NCI-H82 (cell line): ENCODE measurements at regions not wholly inside any gene's neighbourhood (a gene's known extent, or its start where the extent isn't known, plus 50 kb on each side); places are given as distances from the start of the nearest gene placed in this dataset.

Experiments used
- DNase-seq: peaks from one replicate; lab custom pipeline; 2025; lab: John Stamatoyannopoulos, UW

DNA sequence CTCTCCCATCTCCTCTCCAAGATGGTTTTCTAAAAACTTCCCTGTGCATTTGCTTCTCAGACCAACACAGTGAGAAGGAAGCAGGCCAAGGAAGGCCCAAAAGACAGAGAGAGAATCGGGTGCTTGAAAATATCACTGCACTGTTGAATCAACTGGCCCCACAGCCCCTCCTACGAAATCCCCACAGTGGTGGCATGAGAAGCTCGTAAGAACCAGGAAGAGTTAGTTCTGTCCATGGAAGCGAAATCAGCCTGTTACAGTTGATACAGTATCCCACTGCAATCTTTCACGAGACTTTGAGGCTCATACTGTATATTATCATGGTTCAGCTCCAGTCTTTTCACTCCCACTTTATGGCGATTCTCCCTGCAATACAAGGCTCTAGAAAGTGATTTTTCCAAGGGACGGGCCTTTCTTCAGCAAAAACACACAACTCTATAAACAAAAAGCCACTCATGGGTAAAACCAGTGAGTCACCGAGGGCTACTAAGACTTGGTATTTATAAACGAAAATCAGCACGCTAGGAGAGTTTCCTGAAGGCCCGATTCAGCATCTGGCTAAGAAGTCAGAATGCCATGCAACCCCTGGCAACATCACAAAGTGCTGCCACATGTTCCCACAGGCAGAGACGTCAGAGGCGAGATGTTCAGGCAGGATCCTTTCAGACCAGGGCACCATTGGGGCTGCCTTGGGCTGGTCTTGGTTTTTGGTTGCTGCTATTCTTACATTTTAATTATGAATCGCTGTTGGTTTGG is 185.7 kb downstream of the IRX5 start:
- no peak for DNase-seq

DNA sequence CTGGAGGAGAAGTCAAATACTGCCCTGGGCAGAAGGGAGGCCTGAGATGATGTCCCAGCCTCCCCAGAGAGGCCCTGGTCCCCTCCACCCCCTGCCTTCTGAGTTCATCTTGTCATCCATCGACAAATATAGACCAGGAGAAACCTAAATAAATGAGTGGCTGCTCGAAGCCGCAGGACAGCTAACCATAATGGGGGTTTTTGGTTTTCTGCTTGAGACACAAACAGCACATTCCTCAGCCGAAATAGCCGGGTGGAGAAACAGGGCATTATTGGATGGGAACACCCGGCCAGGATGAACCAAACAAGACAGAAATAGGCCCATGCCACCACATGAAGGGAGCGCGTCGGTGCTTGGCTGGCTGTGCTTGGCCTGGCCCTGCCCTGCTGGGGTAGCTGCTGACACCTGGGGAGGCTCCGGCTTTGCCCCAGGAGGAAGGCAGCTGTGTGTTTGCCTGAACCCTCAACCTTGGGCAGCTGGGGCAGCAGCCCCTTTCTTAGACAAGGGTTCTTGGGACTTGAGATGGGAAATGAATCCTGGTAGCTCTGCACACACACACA is 188.1 kb downstream of the IRX5 start:
- DNase-seq, result no peak

DNA sequence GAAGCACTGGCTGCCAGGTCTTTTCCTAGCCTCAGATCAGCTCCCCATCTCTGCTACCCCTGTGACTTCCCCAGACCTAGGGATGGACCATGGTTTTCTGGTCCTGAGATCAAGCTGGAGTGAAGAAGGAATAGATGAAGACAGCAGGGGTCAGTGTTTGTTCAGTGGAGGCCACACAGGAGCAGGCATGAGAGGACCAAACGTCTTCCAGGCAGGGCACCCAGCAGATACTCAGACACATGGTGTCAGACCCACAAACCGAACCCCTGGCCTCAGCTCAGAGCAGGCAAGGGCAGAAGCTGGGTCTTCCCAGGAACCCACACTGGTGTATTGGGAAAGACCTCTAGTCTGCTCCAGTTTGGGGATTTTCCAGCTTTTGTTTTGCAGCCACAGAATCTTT is 189.7 kb downstream of the IRX5 start:
- peak; percentile 54 for DNase-seq

DNA sequence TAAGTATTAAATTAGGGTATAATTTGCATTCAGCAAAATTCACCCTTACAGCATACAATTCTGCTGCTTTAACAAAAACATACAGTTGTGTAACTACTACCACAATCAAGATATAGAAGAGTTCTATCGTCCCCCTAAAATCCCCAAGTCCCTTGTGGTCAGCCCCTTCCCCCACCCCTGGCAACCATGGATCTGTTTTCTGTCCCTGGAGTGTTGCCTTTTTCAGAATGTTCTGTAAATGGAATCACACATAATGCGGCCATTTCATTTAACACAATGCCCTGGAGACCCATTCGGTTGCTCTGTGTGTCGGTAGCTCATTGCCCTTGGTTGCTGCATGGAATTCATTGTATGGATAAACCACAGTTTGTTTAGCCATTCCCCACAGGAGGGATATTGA is 190.2 kb downstream of the IRX5 start:
- no peak for DNase-seq

DNA sequence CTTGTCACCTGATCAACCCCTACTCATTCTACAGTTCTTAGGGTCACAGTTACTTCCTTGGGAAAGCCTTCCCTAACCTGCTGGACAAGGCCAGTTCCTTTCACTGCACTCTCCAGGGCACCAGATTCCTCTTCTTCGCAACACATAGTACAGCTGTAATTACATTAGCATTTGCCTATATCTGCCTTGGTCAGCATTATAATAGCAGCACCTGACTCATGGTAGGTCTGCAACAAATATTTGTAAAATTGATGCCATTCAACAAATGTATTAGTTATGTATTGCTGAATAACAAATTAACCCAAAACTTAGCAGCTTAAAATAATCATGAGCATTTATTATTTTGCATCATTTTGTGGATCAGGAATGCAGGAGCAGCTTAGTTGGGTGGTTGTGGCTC is 193.0 kb downstream of the IRX5 start:
- DNase-seq, result no peak

DNA sequence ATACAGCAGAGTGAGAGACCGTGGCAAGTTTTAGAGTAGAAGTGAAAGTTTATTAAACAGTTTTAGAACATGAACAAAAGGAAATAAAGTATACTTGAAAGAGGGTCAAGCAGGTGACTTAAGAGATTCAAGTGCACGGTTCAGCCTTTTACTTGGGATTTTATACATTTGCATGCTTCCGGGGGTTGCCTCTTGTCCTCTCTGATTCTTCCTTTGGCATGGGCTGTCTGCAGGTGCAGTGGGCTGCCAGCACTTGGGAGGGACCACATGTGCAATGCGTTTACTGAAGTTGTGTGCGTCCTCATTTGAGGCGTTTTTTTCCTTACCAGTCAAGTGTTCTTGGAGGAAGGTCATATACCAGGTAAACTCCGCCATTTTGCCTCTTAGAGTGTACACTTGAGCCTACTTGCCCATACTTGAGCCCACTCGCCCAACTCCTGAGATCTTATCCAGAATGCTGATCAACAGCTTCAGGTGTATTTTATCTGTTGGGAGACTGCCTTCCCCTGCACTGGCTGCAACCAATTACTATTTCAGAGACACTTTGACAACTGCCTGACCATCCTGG is 195.2 kb downstream of the IRX5 start:
- DNase-seq, result no peak

DNA sequence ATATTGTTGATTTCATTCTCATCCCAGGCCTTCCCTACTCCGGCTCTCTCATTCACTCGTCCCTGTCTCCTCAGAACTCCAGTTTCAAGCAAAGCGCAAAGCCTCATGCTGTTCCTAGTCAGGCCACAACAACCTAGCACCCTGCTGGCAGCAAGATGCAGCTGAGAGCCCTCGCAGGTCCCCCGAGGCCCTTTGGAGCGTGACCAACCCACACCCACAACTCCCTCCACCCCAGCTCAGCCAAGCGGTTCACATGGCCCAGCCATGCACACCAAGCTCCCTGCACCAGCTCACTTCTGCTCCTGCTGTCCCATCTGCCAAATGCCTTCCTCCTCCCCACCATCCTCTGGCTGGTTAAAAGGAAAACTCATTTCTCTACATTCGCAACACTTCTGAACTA is 195.8 kb downstream of the IRX5 start:
- DNase-seq, result no peak

DNA sequence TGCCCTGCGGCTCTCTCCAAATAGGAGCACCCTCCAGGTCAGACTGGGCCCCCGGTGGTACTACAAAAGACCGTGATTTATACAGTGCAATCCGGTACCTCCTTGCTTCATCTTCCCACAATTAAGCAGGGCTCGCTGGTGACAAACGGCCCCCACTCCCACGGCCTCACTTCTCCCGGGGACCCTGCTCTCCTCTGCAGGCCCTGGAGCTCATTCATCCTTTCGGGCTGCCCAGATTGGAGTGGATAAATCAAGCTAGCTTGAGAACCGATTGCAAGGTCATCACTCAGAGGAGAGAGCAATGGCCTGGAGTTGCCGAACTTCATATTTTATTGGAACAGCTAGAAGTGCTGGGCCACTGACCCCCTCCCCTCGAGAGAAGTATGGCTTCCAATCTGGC is 193.5 kb upstream of the IRX6 start:
- DNase-seq, result no peak

DNA sequence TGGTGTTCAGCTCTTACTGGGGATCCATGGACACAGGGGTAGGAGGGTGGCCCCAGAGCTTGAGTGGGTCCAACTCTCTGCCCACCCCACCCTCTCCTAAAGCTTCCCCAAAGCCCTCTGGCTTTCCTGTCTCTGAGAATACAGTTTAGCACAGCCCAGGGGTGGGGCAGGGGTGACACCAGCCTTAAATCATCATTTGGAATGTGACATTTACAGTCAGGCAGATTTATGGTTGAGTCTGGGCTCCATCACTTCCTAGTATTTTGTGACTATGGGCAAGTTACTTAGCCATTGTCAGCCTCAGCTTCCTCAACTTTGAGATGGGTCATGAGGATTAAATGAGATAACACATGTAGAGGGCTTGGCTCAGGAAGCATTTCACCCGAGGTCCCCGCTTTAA is 193.1 kb upstream of the IRX6 start:
- DNase-seq, result no peak

DNA sequence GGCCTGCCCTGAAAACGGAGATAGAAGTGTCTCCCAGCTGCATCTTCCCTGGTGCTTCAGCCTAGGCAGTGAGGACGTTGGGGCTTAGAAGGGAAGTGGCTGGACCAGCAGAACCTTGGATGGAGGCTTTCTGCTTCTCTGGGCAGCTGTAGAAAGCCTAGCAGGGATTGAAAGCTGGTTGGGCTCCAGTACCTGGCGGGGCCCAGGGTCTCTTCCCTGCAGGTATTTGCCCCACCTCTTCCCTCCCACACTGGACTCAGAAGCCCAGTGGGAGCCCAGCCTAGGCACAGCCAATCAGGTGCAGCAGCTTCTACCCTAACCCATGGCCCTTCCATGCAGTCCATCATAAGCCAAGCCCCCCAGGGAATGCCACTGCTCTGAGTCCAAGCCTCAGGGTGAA is 190.3 kb upstream of the IRX6 start:
- no peak for DNase-seq

DNA sequence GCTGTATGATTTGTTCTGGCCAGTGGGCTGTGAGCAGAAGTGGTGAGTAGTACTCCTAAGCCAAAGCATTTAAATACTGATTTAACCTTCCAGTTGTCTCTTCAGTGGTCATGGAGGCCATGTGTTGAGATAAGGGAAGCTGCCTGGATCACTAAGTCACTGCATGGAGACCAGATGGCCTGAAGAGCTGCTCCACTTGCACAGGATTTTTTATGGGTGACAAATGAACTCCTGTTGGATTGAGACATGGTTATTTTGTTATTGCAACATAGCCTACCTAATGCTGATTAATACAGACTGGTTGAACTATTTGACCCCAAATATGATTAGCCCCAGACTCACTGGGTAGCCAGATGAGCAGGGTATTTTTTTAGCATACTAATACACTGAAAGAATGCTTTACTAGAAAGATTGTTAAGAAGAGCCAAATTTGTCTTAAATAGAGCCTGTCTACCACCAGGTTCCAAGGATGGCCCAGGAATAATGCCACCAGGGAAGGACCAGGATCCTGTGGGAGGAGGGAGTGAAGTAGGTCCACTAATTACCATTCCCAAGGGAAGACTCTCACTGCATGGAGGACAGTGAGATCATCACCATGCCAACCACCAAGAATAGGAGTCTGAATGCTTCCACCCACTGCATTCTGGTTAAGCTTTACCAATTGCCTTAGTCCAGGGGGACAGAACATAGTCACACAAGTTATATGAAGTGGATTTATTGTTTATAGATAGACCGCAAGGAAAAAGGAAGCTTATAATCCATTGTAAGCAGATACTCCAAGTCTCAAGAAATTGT is 187.4 kb upstream of the IRX6 start:
- peak; percentile 34 for DNase-seq

DNA sequence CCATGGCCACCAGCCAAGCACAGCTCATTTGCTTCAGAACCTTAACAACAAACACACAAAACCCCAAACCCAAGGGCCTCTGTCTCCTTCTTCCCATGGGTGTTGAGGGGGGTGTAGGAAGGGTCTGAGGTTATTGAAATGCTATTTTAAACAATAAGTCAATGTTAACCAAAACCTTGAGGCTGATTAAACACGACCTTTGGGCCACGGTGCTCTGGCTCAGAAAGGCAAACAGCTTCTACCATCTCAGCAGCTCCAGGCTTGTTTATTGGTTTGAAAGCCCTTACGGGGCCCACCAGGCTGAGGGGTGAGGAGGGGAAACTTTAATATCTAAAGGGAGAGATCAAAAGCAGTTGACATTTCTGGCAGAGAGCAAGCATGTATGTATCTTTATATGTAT is 185.7 kb upstream of the IRX6 start:
- DNase-seq, result no peak

DNA sequence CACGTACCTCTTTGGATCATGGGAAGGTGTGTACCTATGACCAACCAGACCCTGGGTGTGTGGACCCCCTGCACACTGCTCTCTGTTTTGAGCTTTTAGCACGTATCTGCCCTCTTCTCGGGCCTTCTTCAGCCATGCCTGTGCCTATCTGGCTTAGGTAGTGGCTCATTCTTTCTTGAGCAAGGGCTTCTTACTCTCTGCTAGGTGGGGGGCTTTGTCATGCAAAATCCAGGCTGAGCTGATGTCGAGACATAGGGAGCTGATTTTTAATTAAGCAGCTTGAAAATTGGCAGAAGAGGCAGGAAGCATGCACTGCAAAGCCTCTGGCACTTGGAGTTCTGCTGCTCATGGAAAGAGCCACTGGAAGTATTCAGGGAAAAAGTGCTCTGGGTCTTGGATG is 181.6 kb upstream of the IRX6 start:
- no peak for DNase-seq

DNA sequence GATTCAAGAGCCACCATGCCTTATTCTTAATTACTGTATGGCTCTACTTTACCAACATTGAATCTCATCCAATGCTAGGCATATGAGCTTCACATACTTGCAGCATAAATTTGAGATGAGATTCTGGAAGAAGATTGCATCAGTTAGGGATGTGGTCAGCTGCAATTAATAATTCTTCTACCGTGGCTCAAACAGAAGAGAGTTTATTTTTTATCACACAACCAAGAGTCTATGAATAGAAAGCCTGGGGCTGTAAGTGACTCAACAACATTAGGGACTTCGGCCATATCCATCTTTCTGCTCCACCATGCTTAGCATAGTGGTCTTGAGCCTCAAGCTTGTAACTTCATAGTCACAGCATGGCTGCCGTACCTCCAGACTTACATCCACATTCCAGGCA is 179.4 kb upstream of the IRX6 start:
- DNase-seq, result no peak

DNA sequence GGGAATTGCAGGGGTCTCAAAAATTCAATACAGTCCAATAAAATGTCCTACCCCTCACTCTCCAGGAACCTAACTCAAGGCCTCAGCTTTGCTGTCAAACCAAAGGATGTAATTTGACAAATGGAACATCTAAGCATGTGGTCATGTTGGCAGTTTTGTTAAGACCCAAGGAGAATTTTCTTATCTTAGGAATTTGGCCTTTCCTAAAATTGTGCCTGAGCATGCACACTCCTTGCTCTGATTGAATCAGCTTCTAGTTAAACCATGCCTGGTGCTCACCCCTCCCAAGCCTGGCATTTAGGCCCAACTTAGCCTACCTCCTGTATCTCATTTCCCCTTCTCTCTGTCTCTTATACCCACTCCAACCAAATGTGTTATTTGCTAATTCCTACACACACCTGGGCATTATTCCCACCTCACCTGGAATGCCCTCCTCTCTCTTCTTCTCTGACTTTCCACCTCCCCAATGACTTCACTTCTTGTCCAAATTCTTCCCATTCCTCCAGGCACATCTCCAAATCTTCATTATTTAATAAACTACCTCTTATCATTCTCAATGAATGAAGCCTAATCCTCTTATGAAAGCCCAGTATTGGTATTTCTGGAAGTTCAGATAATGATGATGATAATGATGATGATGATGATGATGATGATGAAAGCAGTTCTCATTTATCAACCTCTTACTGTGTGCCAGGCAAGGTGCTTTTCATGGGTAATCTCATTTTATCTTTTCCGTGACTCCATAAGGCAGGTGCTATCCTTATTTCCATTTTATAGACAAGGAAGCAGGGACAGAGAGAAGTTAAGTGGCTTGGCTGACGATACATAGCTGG is 178.0 kb upstream of the IRX6 start:
- DNase-seq, result no peak

DNA sequence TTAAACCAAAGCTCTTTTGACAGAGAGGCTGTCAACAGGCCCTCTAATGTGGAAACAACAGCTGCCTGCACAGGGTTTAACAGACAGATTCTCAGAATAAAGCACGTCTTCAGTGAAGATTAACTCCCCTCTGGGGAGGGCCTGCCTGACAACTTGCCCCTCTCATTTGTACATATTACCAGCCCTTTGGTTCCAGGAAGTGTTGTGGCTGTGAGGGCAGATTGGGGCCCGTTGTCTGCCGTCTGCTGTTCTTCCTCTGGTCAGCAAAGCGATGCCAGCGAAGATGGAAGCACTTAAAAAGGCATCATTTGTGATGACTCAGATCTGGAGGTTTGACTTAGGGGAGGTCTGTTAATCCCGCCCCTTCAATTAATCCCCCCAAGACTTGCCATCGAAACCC is 177.0 kb upstream of the IRX6 start:
- peak; percentile 92 for DNase-seq

DNA sequence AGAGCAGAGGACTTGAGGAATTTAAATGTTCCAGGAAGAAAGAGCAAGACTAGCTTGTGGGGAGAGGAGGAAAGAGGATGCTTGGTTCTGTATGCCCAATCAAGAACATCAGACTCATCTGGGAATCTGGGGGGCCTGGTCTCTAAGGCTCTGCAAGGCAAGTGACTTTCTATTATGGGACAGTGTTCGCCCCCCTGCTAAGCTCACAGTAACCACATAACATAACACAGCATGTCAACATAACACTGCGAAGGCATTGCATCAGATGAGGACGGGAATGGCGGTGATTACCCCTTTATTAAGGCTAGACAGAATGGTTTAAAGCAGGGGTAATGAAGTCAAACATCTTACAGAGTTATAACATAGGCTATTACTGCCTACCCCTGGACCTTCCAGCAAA is 176.6 kb upstream of the IRX6 start:
- DNase-seq, result no peak

DNA sequence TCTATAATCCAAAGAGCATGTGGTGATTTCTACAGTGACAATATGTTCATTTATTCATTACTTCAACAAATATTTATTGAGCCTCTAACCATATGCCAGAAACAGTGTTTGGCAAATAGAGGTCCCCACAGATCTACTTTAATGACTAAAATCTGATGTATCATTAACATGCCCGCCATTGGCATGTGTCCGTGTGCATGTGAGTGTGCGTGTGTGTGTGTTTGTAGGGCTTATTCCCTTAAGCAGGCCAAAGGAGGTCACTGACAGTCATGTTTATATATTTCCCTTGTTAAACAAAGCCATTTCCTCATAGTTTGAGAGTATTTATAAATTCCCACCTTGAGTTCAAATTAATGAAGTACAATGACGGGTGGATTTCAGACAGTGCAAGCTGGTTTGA is 174.4 kb upstream of the IRX6 start:
- DNase-seq, result no peak

DNA sequence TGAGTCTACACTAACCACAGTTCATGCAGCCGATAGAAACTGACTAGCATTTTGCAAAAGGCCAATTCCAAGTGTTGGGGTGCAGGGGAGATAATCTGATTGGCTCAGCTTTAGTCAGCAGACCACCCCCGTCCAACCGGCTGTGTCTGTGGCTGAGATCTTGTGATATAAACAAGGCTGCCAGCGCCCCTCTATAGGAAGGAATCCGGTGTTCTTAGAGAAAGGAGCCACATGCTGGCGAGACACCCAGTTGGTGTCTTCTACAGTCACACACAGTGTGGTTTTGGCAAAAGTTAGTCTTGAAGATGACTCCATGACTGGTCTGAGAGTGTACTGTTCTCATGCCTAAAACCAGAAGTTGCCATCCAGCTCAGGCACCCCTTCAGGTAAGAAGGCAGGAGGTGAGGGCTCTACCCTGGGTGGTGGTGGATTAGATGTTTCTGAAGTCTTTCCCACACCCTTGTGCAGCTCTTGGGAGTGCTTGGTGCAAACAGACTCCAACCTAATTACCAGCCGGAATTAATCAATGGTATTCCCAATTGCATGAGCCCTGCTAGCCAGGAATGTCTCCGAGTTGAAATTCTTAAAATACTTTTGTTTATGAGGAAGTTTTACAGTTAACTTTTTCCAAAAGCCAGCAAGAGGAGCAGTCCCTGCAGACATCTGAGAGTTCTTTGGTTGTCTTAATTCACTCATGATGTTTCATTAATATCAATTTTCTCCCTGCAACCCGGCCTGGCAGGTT is 172.3 kb upstream of the IRX6 start:
- DNase-seq, result no peak

DNA sequence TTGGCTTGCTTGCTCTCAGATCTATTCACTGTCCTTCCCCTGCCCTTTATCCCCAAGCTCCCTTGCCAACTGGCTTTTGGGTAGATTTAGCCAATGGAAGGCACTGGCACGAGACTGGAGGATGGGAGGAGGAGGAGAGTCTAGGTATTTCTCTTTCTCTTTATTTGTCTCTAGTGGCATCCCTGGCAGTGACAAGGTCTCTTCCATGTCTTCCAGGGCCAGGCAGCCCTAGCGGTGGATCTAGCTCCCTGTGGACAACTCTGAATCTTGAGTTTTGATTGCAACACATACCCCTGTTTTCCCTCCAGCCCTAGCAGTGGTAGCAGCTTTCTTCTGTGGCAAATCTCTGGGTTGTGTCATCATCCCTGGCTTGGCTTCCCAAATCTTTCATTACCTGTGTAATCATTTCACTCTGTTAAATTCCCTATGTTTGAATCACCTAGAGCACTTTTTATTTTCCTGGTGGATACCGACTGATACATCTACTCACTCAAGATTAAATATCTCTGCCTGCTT is 171.1 kb upstream of the IRX6 start:
- no peak for DNase-seq

DNA sequence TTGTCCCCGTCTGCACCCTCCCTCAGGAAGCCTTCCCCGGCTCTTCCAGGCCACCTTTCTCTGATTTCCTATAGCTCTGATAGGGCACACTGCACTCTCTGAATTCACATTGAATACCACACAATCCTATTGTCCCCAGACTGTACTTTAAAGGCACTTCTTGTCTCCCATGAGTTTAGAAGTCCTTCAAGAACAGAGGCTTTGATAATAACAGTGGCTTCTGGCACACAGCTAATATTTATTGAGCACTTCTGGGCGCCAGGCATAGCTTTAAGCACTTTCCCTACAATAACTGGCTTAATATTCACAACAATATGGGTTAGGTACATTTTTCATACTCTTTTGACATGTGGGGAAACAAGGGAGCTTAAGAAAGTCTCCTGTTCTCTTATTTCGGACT is 169.7 kb upstream of the IRX6 start:
- DNase-seq, result no peak
